ENCODE measurements at regions not wholly inside any gene's neighbourhood (a gene's known extent, or its start where the extent isn't known, plus 50 kb on each side); places are given as distances from the start of the nearest gene placed in this dataset.

- TF ChIP-seq POLR2A (IDR thresholded peaks at IDR 0.05) (no peak), CTCF (IDR thresholded peaks at IDR 0.05) (no peak), EP300 (IDR thresholded peaks at IDR 0.05) (no peak)
Observed at GRCh38 chr11:134878785-134879184, 466.7 kb upstream of the B3GAT1 start.
